CD4-positive, CD25-positive, alpha-beta regulatory T cell (primary cell): ENCODE measurements at regions not wholly inside any gene's neighbourhood (a gene's known extent, or its start where the extent isn't known, plus 50 kb on each side); places are given as distances from the start of the nearest gene placed in this dataset.
"Not testable (repeated sequence)": the region's sequence is repeated elsewhere in the genome, so short reads cannot be mapped to it uniquely, and the experiment has no call there.

Experiments
- ATAC-seq, 2 donors: fragments of 150-1000 bp; cut with Tn5 transposase; one replicate each; pipeline ENCODE4 v1.10.0; 2021; ENCODE audit warnings: low read depth in 2 of 2, moderate number of reproducible peaks in 2 of 2, moderate library complexity in 1 of 2
- DNase-seq, 3 donors: peaks; one replicate each; pipeline versions ENCODE4 v3.0.0 to v3.0.0-alpha.2; 2012 to 2022; ENCODE audit warnings: mixed read lengths in 1 of 3
- H3K27ac ChIP-seq: one replicate; pipeline ENCODE4 v1.7.0; 2013; ENCODE audit warnings: mild to moderate bottlenecking, low read length; ENCODE audit not compliant: insufficient read depth, poor library complexity, severe bottlenecking
- H3K27me3 ChIP-seq: one replicate; pipeline ENCODE4 v1.7.0; 2013; ENCODE audit warnings: low read length; ENCODE audit not compliant: control insufficient read depth, insufficient read depth
- H3K36me3 ChIP-seq: one replicate; pipeline ENCODE4 v1.7.0; 2013; ENCODE audit warnings: mild to moderate bottlenecking, low read length, moderate library complexity; ENCODE audit not compliant: control insufficient read depth, insufficient read depth
- H3K4me1 ChIP-seq: 2 replicates; pipeline ENCODE4 v1.7.0; 2013; ENCODE audit warnings: mild to moderate bottlenecking, low read length; ENCODE audit not compliant: insufficient read depth, control insufficient read depth, poor library complexity, severe bottlenecking
- H3K4me3 ChIP-seq: one replicate; pipeline ENCODE4 v1.7.0; 2013; ENCODE audit warnings: low read depth, mild to moderate bottlenecking, low read length, moderate library complexity
- H3K9me3 ChIP-seq, 2 experiments: 1 replicate in 1 of 2; 2 replicates in 1 of 2; pipeline ENCODE4 v1.7.0; 2013; ENCODE audit warnings: low read length in 2 of 2, mild to moderate bottlenecking in 1 of 2, moderate library complexity in 1 of 2; ENCODE audit not compliant: control insufficient read depth in 2 of 2
- H3K27ac Mint-ChIP-seq, 3 donors: one replicate each; pipeline ENCODE4 v1.8.0; 2020 to 2022; ENCODE audit warnings: mild to moderate bottlenecking in 3 of 3, mixed read lengths in 3 of 3, moderate library complexity in 2 of 3
- H3K27me3 Mint-ChIP-seq: one replicate; pipeline ENCODE4 v1.8.0; 2022; ENCODE audit warnings: mild to moderate bottlenecking, mixed read lengths
- H3K36me3 Mint-ChIP-seq: one replicate; pipeline ENCODE4 v1.8.0; 2020; ENCODE audit warnings: mixed read lengths
- H3K4me1 Mint-ChIP-seq, 4 donors: one replicate each; pipeline ENCODE4 v1.8.0; 2020 to 2022; ENCODE audit warnings: mixed read lengths in 4 of 4, mild to moderate bottlenecking in 1 of 4
- H3K4me3 Mint-ChIP-seq, 4 donors: one replicate each; pipeline ENCODE4 v1.8.0; 2020 to 2022; ENCODE audit warnings: mild to moderate bottlenecking in 4 of 4, mixed read lengths in 4 of 4, moderate library complexity in 3 of 4
- H3K9me3 Mint-ChIP-seq, 7 donors: one replicate each; pipeline ENCODE4 v1.8.0; 2020 to 2022; ENCODE audit warnings: mixed read lengths in 7 of 7, mild to moderate bottlenecking in 3 of 7, moderate library complexity in 2 of 7

DNA sequence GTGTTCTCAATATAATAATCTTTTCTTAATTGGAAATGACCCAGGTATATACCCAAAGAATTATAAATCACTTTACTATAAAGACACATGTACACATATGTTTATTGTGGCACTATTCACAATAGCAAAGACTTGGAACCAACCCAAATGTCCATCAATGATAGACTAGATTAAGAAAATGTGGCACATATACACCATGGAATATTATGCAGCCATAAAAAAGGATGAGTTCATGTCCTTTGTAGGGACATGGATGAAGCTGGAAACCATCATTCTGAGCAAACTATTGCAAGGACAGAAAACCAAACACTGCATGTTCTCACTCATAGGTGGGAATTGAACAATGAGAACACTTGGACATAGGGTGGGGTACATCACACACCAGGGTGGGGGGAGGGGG, 56.8 kb downstream of the SCGB2B2 start:
- not testable (repeated sequence) for H3K27me3 Mint-ChIP-seq, H3K9me3 ChIP-seq, H3K27ac ChIP-seq, H3K27me3 ChIP-seq, H3K36me3 ChIP-seq, H3K36me3 Mint-ChIP-seq, H3K4me3 ChIP-seq, H3K27ac Mint-ChIP-seq, H3K4me1 ChIP-seq, ATAC-seq, H3K4me1 Mint-ChIP-seq, H3K4me3 Mint-ChIP-seq, DNase-seq
- H3K9me3 Mint-ChIP-seq, result peaks cover 5 to 35% (median 6%) of the 10 kb centered on the region in 7 donors

DNA sequence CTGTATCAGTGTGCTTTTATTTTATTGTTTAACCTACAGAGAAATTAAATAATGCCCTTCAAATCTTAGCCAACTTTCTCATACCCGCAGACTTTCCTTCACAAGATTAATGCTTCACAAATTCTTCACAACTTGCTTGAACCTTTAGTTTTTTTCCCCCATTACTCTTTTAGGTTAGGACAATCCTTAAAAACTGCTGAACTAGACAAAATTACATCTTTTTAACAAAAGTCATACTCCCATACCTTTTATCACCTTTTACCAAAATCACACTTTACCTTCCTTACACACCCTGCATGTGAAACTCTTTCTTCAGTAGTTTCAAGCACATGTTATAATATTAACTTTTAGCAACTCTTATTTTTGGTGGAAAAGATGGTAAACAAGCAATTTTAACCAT, 58.5 kb downstream of the SCGB2B2 start:
- Mint-ChIP-seq H3K9me3 (peaks cover 4 to 41% (median 13%) of the 10 kb centered on the region in 7 donors), H3K27me3 (no peaks in the 10 kb centered on the region), H3K4me3 (no peak overlapping the region), H3K36me3 (peaks cover 3% of the 10 kb centered on the region), H3K27ac (no peak overlapping the region), H3K4me1 (no peaks in the 10 kb centered on the region)
- no peak for ATAC-seq
- Histone ChIP-seq H3K27me3 (no peaks in the 10 kb centered on the region), H3K4me1 (no peaks in the 10 kb centered on the region), H3K4me3 (no peak overlapping the region), H3K9me3 (peaks cover 21 to 25% of the 10 kb centered on the region in 2 experiments), H3K36me3 (no peaks in the 10 kb centered on the region), H3K27ac (no peak overlapping the region)
- DNase-seq, result no peak

GRCh38 chr19:34617996-34618395, 59.0 kb downstream of the SCGB2B2 start:
- not testable (repeated sequence) for H3K4me1 Mint-ChIP-seq, H3K4me3 ChIP-seq, H3K27ac Mint-ChIP-seq, H3K27me3 Mint-ChIP-seq, H3K36me3 ChIP-seq, H3K4me3 Mint-ChIP-seq, H3K36me3 Mint-ChIP-seq, H3K27me3 ChIP-seq, ATAC-seq, H3K27ac ChIP-seq, DNase-seq, H3K4me1 ChIP-seq
- peaks cover 4 to 41% (median 17%) of the 10 kb centered on the region in 7 donors for H3K9me3 Mint-ChIP-seq
- peaks cover 25 to 27% of the 10 kb centered on the region in 2 experiments for H3K9me3 ChIP-seq

DNA sequence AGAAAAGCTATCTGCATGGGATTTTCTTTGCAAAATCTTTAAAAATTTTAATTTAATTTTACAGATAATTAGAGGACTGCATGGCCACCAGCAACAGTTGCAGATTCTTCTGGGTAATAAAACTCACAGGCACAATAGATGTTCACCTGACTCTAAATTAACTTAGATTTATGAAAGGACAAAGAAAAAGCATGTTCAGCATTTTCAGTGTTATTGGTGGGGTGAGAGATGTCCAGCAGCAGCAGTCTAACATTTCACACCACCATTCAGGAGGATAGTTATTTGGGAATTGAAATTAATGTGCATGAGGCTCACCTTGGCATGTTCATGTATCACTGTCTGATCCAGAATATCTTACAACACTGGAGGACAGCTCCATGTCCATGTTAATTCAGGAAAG, 74.0 kb downstream of the SCGB2B2 start:
- Histone ChIP-seq H3K4me1 (no peaks in the 10 kb centered on the region), H3K27me3 (no peaks in the 10 kb centered on the region), H3K4me3 (no peak overlapping the region), H3K36me3 (no peaks in the 10 kb centered on the region), H3K9me3 (peaks cover 4 to 7% of the 10 kb centered on the region in 2 experiments), H3K27ac (no peak overlapping the region)
- Mint-ChIP-seq H3K27me3 (no peaks in the 10 kb centered on the region), H3K27ac (no peak overlapping the region), H3K4me1 (no peaks in the 10 kb centered on the region), H3K9me3 (peaks cover 0 to 19% (median 7%) of the 10 kb centered on the region in 7 donors), H3K4me3 (no peak overlapping the region), H3K36me3 (no peaks in the 10 kb centered on the region)
- DNase-seq (no peak), ATAC-seq (no peak)

DNA sequence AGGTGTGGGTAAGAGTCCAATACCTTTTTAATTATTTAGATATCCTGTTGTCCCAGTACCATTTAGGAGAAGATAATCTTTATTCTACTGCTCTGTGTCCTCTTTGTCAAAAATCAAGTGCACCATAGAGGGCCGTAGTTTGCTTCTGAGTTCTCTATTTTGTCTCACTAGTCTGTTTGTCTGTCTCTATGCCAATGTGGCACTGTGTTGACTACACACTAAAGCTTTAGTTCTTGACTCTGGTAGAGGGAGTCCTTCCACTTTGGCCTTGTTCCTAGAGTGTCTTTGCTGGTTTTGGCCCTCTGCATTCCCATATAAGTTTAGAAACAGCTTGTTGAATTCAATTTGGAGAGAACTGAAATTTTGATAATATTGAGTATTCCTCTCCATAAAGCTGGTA, 75.9 kb downstream of the SCGB2B2 start:
- no peak overlapping the region for H3K4me3 Mint-ChIP-seq
- Histone ChIP-seq H3K9me3 (peaks cover 0 to 2% of the 10 kb centered on the region in 2 experiments), H3K27me3 (no peaks in the 10 kb centered on the region), H3K27ac (no peak overlapping the region), H3K4me1 (no peaks in the 10 kb centered on the region), H3K36me3 (no peaks in the 10 kb centered on the region), H3K4me3 (no peak overlapping the region)
- H3K27me3 Mint-ChIP-seq, result no peaks in the 10 kb centered on the region
- H3K4me1 Mint-ChIP-seq, result no peaks in the 10 kb centered on the region
- peaks cover 0 to 12% (median 4%) of the 10 kb centered on the region in 7 donors for H3K9me3 Mint-ChIP-seq
- ATAC-seq, result no peak
- no peaks in the 10 kb centered on the region for H3K36me3 Mint-ChIP-seq
- no peak for DNase-seq
- no peak overlapping the region for H3K27ac Mint-ChIP-seq

DNA sequence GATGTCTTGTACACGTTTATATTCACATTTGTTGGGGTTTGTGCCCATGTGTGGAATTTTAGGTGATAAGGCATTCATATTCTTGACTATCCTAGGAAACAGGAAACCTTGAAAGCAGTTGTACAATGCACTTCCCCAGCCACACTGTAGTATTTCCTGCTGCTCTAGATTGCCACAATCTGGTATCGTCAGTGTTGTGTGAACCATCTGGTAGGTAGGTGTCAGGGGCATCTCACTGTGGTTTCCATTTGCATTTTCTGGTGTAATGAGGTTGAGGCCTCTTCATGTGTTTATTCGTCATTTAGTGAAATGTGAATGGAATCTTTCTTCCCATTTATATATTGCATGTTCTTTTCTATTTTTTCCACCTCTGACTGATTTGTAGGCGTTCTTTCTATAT, 76.6 kb downstream of the SCGB2B2 start:
- H3K27me3 Mint-ChIP-seq, result no peaks in the 10 kb centered on the region
- no peaks in the 10 kb centered on the region for H3K36me3 Mint-ChIP-seq

DNA sequence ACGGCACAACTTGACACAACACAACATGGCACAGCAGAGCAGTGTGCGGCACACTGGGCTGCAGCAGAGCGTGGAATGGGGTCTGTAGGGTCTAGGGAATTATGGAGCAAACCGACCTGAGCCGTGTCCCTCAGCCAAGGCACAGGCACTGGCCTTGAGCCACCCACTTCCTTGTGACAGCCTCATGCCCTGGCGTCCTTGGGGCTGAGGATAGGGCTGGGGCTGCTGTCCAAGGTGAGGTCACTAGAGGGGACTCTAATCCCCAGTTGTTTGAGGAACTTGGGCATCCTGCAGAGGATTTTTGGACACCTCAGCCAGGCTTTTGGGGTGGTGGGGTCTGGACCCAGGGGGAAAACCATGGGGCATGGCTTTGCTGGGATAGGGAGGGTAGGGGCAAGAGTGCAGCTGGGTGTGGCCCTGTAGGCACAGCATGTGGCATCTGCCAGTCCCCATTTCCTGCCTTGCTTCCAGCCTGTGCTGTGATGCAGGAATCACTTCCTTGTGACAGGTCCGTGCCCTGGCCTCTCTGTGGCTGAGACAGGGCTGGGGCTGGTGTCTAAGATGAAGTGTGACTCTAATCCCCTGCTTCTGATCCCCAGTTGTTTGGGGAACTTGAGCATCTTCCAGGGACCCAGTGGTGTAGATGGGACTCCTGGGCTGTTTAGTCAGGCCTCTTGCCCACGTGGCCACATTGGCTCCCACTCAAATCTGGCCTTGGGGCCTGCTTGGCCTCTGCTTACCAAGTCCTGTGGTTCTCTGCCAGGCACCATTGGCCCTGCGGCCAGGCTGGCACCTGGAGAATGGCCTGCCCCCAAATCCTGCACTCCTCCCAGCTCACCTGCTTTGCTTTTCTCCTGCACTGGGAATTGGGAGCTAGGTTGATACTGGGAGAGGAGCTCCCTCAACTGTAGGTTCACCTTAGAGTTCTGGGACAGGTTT, 78.5 kb downstream of the SCGB2B2 start:
- no peaks in the 10 kb centered on the region for H3K4me1 ChIP-seq
- no peak overlapping the region for H3K4me3 Mint-ChIP-seq
- H3K27ac Mint-ChIP-seq, result no peak overlapping the region
- ATAC-seq (no peak), DNase-seq (no peak)
- no peaks in the 10 kb centered on the region for H3K27me3 Mint-ChIP-seq
- H3K9me3 Mint-ChIP-seq, result peaks cover 0 to 5% (median 2%) of the 10 kb centered on the region in 7 donors
- peaks cover 0 to 2% (median 0%) of the 10 kb centered on the region in 4 donors for H3K4me1 Mint-ChIP-seq
- H3K9me3 ChIP-seq, result no peaks in the 10 kb centered on the region
- no peak overlapping the region for H3K27ac ChIP-seq
- H3K4me3 ChIP-seq, result no peak overlapping the region
- H3K27me3 ChIP-seq, result no peaks in the 10 kb centered on the region
- no peaks in the 10 kb centered on the region for H3K36me3 Mint-ChIP-seq
- H3K36me3 ChIP-seq, result no peaks in the 10 kb centered on the region

More for the DNA sequence above, 76.6 kb downstream of the SCGB2B2 start:
- Mint-ChIP-seq H3K4me3 (no peak overlapping the region), H3K4me1 (no peaks in the 10 kb centered on the region), H3K9me3 (peaks cover 0 to 12% (median 6%) of the 10 kb centered on the region in 7 donors), H3K27ac (no peak overlapping the region)
- Histone ChIP-seq H3K27me3 (no peaks in the 10 kb centered on the region), H3K36me3 (no peaks in the 10 kb centered on the region), H3K9me3 (peaks cover 0 to 2% of the 10 kb centered on the region in 2 experiments), H3K4me3 (no peak overlapping the region), H3K27ac (no peak overlapping the region), H3K4me1 (no peaks in the 10 kb centered on the region)
- no peak for DNase-seq
- no peak for ATAC-seq

DNA sequence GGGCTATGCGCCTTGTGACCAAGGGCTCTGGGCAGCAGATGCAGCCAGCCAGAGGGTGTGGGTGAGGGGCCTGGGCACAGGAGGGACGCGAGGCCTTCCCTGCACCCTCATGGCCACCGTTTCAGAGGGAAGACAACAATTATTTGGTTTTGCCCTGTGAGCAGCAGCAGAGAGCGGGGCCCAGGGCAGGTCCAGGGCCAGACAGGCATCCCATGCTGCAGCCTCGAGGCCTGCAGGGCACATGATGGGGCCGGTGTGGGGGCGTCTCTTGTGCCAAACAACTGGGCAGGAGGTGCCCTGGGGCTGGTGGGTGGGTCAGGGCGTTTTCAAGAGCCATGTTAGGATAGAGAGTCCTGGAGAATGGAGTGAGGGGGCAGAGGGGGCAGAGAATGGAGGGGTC, 79.4 kb downstream of the SCGB2B2 start:
- Histone ChIP-seq H3K4me3 (no peak overlapping the region), H3K9me3 (no peaks in the 10 kb centered on the region), H3K36me3 (no peaks in the 10 kb centered on the region), H3K4me1 (no peaks in the 10 kb centered on the region), H3K27ac (no peak overlapping the region), H3K27me3 (no peaks in the 10 kb centered on the region)
- ATAC-seq (no peak), DNase-seq (no peak)
- H3K27me3 Mint-ChIP-seq, result no peaks in the 10 kb centered on the region
- H3K4me3 Mint-ChIP-seq, result no peak overlapping the region
- H3K27ac Mint-ChIP-seq, result no peak overlapping the region
- H3K9me3 Mint-ChIP-seq, result peaks cover 0 to 5% (median 0%) of the 10 kb centered on the region in 7 donors
- H3K36me3 Mint-ChIP-seq, result no peaks in the 10 kb centered on the region
- peaks cover 0 to 2% (median 0%) of the 10 kb centered on the region in 4 donors for H3K4me1 Mint-ChIP-seq
